CD14-positive monocyte (primary cell): ENCODE measurements at regions not wholly inside any gene's neighbourhood (a gene's known extent, or its start where the extent isn't known, plus 50 kb on each side); places are given as distances from the start of the nearest gene placed in this dataset.

ENCODE experiments used
- DNase-seq, 3 donors: peaks; one replicate each; pipeline ENCODE4 v3.0.0-alpha.2; 2011 to 2022
- H2AFZ ChIP-seq: 2 replicates; pipeline ENCODE4 v1.6.0; 2012; ENCODE audit warnings: mild to moderate bottlenecking, low read depth, low read length, inconsistent platforms; ENCODE audit not compliant: insufficient read depth, poor library complexity, severe bottlenecking
- H3K27ac ChIP-seq, 2 donors: 1 replicate in 1 of 2; 2 replicates in 1 of 2; pipeline ENCODE4 v1.5.1; 2012 to 2013; ENCODE audit warnings: low read length in 2 of 2, control low read depth in 1 of 2, inconsistent platforms in 1 of 2, low read depth in 1 of 2, mild to moderate bottlenecking in 1 of 2
- H3K27me3 ChIP-seq, 2 donors: one replicate each; pipeline versions ENCODE4 v1.6.0 to v1.6.1; 2011 to 2013; ENCODE audit warnings: low read length in 2 of 2; ENCODE audit not compliant: control insufficient read depth in 2 of 2, insufficient read depth in 2 of 2
- H3K36me3 ChIP-seq, 2 donors: replicated peaks in 1 of 2; 1 replicate in 1 of 2; 2 replicates in 1 of 2; pipeline versions ENCODE4 v1.5.1 to v1.6.1; 2012 to 2013; ENCODE audit warnings: low read length in 2 of 2, control low read depth in 1 of 2, inconsistent platforms in 1 of 2, mild to moderate bottlenecking in 1 of 2; ENCODE audit not compliant: insufficient read depth in 2 of 2, control insufficient read depth in 1 of 2
- H3K4me1 ChIP-seq, 2 donors: 1 replicate in 1 of 2; 2 replicates in 1 of 2; pipeline versions ENCODE4 v1.5.1 to v1.6.1; 2012 to 2013; ENCODE audit warnings: low read length in 2 of 2, control low read depth in 1 of 2, inconsistent platforms in 1 of 2, mild to moderate bottlenecking in 1 of 2, moderate library complexity in 1 of 2; ENCODE audit not compliant: insufficient read depth in 2 of 2, control insufficient read depth in 1 of 2
- H3K4me2 ChIP-seq: replicated peaks from 2 replicates; pipeline ENCODE3; 2012; ENCODE audit warnings: low read length, moderate library complexity, mild to moderate bottlenecking; ENCODE audit not compliant: poor library complexity, severe bottlenecking; ENCODE audit errors: extremely low read depth
- H3K4me3 ChIP-seq, 3 experiments: fragments of 200-600 bp in 1 of 3; sonication (generic) in 1 of 3; replicated peaks in 1 of 3; 1 replicate in 2 of 3; 2 replicates in 1 of 3; pipeline ENCODE4 v1.5.1; 2011 to 2013; ENCODE audit warnings: low read length in 3 of 3, mild to moderate bottlenecking in 3 of 3, control low read depth in 2 of 3, low read depth in 2 of 3, inconsistent platforms in 1 of 3, moderate library complexity in 1 of 3
- H3K79me2 ChIP-seq: 2 replicates; pipeline ENCODE4 v1.6.0; 2012; ENCODE audit warnings: mild to moderate bottlenecking, control low read depth, inconsistent platforms, low read length, moderate library complexity; ENCODE audit not compliant: insufficient read depth
- H3K9ac ChIP-seq: 2 replicates; pipeline ENCODE4 v1.6.0; 2017; ENCODE audit warnings: low read length, mild to moderate bottlenecking; ENCODE audit not compliant: insufficient read depth, poor library complexity, severe bottlenecking
- H3K9me3 ChIP-seq, 2 donors: replicated peaks in 1 of 2; 1 replicate in 1 of 2; 2 replicates in 1 of 2; pipeline versions ENCODE4 v1.5.1 to v1.6.1; 2012 to 2013; ENCODE audit warnings: low read length in 2 of 2, control low read depth in 1 of 2; ENCODE audit not compliant: control insufficient read depth in 1 of 2, insufficient read depth in 1 of 2
- H4K20me1 ChIP-seq: 2 replicates; pipeline ENCODE4 v1.6.0; 2012; ENCODE audit warnings: mild to moderate bottlenecking, low read length, control low read depth, moderate library complexity; ENCODE audit not compliant: insufficient read depth
- H3K27ac Mint-ChIP-seq, 7 donors: one replicate each; pipeline ENCODE4 v1.8.0; 2020; ENCODE audit warnings: mild to moderate bottlenecking in 7 of 7, mixed read lengths in 7 of 7, moderate library complexity in 6 of 7, inconsistent platforms in 2 of 7
- H3K27me3 Mint-ChIP-seq, 3 donors: one replicate each; pipeline ENCODE4 v1.8.0; 2021 to 2022; ENCODE audit warnings: low read depth in 3 of 3, mild to moderate bottlenecking in 3 of 3, mixed read lengths in 3 of 3, moderate library complexity in 3 of 3, inconsistent platforms in 1 of 3
- H3K36me3 Mint-ChIP-seq, 2 donors: one replicate each; pipeline ENCODE4 v1.8.0; 2020; ENCODE audit warnings: mixed read lengths in 2 of 2, inconsistent platforms in 1 of 2, mild to moderate bottlenecking in 1 of 2
- H3K4me1 Mint-ChIP-seq: one replicate; pipeline ENCODE4 v1.8.0; 2020; ENCODE audit warnings: mild to moderate bottlenecking, mixed read lengths
- H3K4me3 Mint-ChIP-seq, 2 donors: one replicate each; pipeline ENCODE4 v1.8.0; 2020; ENCODE audit warnings: mild to moderate bottlenecking in 2 of 2, mixed read lengths in 2 of 2, moderate library complexity in 1 of 2
- H3K9me3 Mint-ChIP-seq, 7 donors: one replicate each; pipeline ENCODE4 v1.8.0; 2020 to 2022; ENCODE audit warnings: mixed read lengths in 7 of 7, mild to moderate bottlenecking in 6 of 7, moderate library complexity in 6 of 7, inconsistent platforms in 2 of 7
- WGBS: methylation state at CpG from one replicate; pipeline ENCODE4 v1.1.5; 2013; ENCODE audit warnings: missing lambda C conversion rate; ENCODE audit not compliant: insufficient coverage; 5-methylcytosine and 5-hydroxymethylcytosine counted together
- intact Hi-C, 2 donors: fragments of 100-400 bp; cut with micrococcal nuclease; formaldehyde crosslinking; loops; one replicate each; pipeline versions ENCODE4 v1.15.0 to v1.15.1; 2023
- TF ChIP-seq, protein P1 (sequence below): fragments of 200-600 bp; IDR thresholded peaks from one replicate; pipeline ENCODE4 v1.8.0; 2022; ENCODE audit warnings: antibody characterized with exemption, mild to moderate bottlenecking

DNA sequence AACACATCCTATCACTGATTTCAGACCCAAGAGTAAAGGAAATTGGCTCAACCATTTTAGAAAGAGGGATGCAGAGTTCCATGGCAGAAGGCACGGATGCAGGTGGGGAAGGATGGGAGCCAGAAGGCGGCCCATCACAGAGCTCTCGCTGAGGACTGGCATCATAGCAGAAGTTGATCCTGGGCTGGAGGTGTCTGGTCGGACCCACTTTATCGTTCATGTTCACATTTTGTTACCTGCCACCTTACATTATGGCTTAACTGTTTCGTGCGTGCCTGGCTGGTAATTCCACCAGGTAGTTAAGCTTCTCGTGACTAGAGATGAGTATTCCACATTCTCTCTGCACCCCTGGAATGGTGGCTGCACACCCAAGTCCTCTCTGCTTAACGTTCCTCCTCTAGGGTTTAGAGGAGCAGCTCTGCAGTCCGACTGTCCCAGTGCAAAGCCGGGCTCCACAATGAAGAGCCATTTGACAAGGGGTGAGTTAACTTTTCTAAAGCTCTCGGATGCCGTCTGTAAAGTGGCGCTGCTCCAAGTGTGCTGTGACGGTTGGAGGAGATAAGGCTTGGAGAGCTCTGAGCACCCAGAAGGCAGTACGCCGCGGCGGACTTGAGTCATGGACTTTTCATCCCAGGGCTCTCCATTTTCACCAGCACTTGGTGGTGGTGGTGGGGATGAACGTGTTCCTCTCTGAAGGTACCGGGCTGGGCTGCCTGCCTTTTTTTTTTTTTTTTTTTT is 157.1 kb upstream of the SHH start:
- H3K9me3 Mint-ChIP-seq = peaks cover 0 to 4% (median 0%) of the 10 kb centered on the region in 7 donors
- H2AFZ ChIP-seq = no peak overlapping the region
- H3K27me3 Mint-ChIP-seq = peaks cover 0 to 5% (median 3%) of the 10 kb centered on the region in 3 donors
- peak overlapping the region in 1 of 7 donors; percentile 33 for H3K27ac Mint-ChIP-seq
- no peaks in the 10 kb centered on the region for H3K4me1 Mint-ChIP-seq
- no peak overlapping the region for H3K27ac ChIP-seq
- H3K79me2 ChIP-seq = no peaks in the 10 kb centered on the region
- intact Hi-C loops = no loop called here
- H3K4me2 ChIP-seq = no peak overlapping the region
- no peaks in the 10 kb centered on the region for H3K4me1 ChIP-seq
- WGBS = 94% methylated on average over 15 of the region's 21 CpGs
- TF ChIP-seq, protein P1, sequence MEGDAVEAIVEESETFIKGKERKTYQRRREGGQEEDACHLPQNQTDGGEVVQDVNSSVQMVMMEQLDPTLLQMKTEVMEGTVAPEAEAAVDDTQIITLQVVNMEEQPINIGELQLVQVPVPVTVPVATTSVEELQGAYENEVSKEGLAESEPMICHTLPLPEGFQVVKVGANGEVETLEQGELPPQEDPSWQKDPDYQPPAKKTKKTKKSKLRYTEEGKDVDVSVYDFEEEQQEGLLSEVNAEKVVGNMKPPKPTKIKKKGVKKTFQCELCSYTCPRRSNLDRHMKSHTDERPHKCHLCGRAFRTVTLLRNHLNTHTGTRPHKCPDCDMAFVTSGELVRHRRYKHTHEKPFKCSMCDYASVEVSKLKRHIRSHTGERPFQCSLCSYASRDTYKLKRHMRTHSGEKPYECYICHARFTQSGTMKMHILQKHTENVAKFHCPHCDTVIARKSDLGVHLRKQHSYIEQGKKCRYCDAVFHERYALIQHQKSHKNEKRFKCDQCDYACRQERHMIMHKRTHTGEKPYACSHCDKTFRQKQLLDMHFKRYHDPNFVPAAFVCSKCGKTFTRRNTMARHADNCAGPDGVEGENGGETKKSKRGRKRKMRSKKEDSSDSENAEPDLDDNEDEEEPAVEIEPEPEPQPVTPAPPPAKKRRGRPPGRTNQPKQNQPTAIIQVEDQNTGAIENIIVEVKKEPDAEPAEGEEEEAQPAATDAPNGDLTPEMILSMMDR = no peak
- no peaks in the 10 kb centered on the region for H3K27me3 ChIP-seq
- H3K4me3 ChIP-seq = no peak overlapping the region
- no peaks in the 10 kb centered on the region for H3K36me3 Mint-ChIP-seq
- H3K9me3 ChIP-seq = no peaks in the 10 kb centered on the region
- no peak overlapping the region for H3K9ac ChIP-seq
- no peak for DNase-seq
- no peak overlapping the region for H3K4me3 Mint-ChIP-seq
- H3K36me3 ChIP-seq = no peaks in the 10 kb centered on the region
- H4K20me1 ChIP-seq = no peaks in the 10 kb centered on the region

DNA sequence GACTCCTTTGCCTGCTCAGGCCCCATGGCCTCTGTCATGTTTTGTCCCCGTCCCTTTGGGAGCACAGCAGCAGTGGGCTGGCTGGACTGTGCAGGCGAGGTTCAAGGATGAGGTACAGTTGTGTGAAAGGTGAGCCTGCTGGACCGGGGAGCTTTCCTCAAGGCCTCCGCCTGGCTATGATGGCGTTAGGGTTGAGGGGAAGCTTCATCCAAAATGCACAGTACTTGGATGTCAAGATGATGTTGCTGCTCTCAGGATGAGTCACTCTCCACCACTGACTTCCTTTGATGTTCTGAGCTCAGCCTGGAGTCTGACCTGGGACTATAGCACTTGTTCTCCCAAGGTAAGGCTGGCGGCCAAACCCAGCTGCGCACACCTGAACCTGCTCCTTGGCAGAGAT is 152.7 kb upstream of the SHH start:
- Histone ChIP-seq H3K9ac (no peak overlapping the region), H3K79me2 (no peaks in the 10 kb centered on the region), H3K36me3 (no peaks in the 10 kb centered on the region), H3K4me2 (no peak overlapping the region), H3K9me3 (no peaks in the 10 kb centered on the region), H3K4me3 (no peak overlapping the region), H3K27me3 (no peaks in the 10 kb centered on the region), H2AFZ (no peak overlapping the region), H3K4me1 (no peaks in the 10 kb centered on the region), H3K27ac (no peak overlapping the region), H4K20me1 (no peaks in the 10 kb centered on the region)
- no peak for DNase-seq
- H3K27ac Mint-ChIP-seq = no peak overlapping the region
- H3K4me3 Mint-ChIP-seq = no peak overlapping the region
- 100% methylated on average over 3 of the region's 7 CpGs for WGBS
- intact Hi-C loops = no loop called here
- peaks cover 2 to 6% (median 5%) of the 10 kb centered on the region in 3 donors for H3K27me3 Mint-ChIP-seq
- no peaks in the 10 kb centered on the region for H3K4me1 Mint-ChIP-seq
- peaks cover 0 to 5% (median 1%) of the 10 kb centered on the region in 7 donors for H3K9me3 Mint-ChIP-seq
- H3K36me3 Mint-ChIP-seq = no peaks in the 10 kb centered on the region
- TF ChIP-seq, protein P1 = no peak
